SU-DHL-6 (cell line): ENCODE measurements at regions not wholly inside any gene's neighbourhood (a gene's known extent, or its start where the extent isn't known, plus 50 kb on each side); places are given as distances from the start of the nearest gene placed in this dataset.

Experiments used
- EZH2phosphoT487 ChIP-seq: fragments of 200-600 bp; sonication (generic), shearing (Covaris generic); conservative IDR thresholded peaks from 2 replicates; pipeline ENCODE4 v1.6.1; 2018; ENCODE audit warnings: mild to moderate bottlenecking, antibody characterized with exemption, low read length, moderate library complexity, mixed read lengths
- TF ChIP-seq, protein P1 (sequence below): fragments of 200-600 bp; sonication (generic); IDR thresholded peaks from one replicate; pipeline ENCODE4 v1.5.1; 2017; ENCODE audit warnings: antibody characterized with exemption, mild to moderate bottlenecking, low read length, moderate library complexity; ENCODE audit not compliant: insufficient read depth, poor library complexity, severe bottlenecking

DNA sequence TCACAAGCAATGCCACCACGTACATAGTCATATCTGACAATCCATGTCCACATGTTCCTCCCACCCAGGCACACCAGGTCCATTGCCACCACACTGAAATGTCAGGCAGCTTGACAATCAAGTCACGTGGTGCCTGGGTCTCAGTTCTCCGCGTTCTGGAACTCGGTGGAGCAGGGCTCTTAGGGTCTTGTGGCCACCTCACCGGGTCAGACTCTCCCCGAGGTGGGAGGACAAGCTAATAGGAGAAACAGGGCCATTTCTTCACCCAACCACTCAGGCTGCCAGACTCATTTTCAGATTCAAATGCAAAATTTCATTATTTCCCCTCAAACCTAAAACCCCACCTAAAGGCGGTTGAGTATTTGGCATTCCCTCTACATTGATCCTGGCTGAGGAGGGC is 200.5 kb upstream of the GAS1 start:
- TF ChIP-seq, protein P1, sequence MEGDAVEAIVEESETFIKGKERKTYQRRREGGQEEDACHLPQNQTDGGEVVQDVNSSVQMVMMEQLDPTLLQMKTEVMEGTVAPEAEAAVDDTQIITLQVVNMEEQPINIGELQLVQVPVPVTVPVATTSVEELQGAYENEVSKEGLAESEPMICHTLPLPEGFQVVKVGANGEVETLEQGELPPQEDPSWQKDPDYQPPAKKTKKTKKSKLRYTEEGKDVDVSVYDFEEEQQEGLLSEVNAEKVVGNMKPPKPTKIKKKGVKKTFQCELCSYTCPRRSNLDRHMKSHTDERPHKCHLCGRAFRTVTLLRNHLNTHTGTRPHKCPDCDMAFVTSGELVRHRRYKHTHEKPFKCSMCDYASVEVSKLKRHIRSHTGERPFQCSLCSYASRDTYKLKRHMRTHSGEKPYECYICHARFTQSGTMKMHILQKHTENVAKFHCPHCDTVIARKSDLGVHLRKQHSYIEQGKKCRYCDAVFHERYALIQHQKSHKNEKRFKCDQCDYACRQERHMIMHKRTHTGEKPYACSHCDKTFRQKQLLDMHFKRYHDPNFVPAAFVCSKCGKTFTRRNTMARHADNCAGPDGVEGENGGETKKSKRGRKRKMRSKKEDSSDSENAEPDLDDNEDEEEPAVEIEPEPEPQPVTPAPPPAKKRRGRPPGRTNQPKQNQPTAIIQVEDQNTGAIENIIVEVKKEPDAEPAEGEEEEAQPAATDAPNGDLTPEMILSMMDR, result no peak
- TF ChIP-seq EZH2phosphoT487, result no peak
